ENCODE measurements at regions not wholly inside any gene's neighbourhood (a gene's known extent, or its start where the extent isn't known, plus 50 kb on each side); places are given as distances from the start of the nearest gene placed in this dataset.

- Histone ChIP-seq H4K20me1 (replicated peaks in 1 of 2; ENCODE audit: control insufficient read depth in 1 of 2, insufficient read depth in 2 of 2, low read length in 2 of 2) (no peaks in the 10 kb centered on the region), H4K8ac (ENCODE audit: extremely low read depth, insufficient read depth, low read length) (no peak overlapping the region), H4K91ac (replicated peaks; ENCODE audit: insufficient read length, low read length) (no peak overlapping the region), H2BK15ac (ENCODE audit: low read length) (no peak overlapping the region), H3K79me1 (ENCODE audit: low read depth, low read length) (no peaks in the 10 kb centered on the region), H3K27me3 (replicated peaks in 1 of 4; ENCODE audit: control insufficient read depth in 3 of 4, extremely low read depth in 1 of 4, insufficient read depth in 3 of 4, low read length in 3 of 4) (no peaks in the 10 kb centered on the region), H3K4me1 (replicated peaks in 1 of 4; ENCODE audit: control insufficient read depth in 3 of 4, insufficient read depth in 4 of 4, low read length in 3 of 4) (no peaks in the 10 kb centered on the region; a peak in 1 of 7 replicates), H4K5ac (ENCODE audit: insufficient read length, low read depth, low read length) (no peak overlapping the region), H2BK12ac (ENCODE audit: low read depth, low read length) (no peak overlapping the region), H2BK20ac (ENCODE audit: low read length) (no peak overlapping the region), H2AFZ (ENCODE audit: low read length) (no peak overlapping the region), H3K56ac (replicated peaks; ENCODE audit: insufficient read length, low read depth, low read length) (no peak overlapping the region), H3K14ac (ENCODE audit: insufficient read length) (no peak overlapping the region), H3K4me3 (ENCODE audit: extremely low read depth in 1 of 4, insufficient read depth in 2 of 4, low read depth in 3 of 4, low read length in 4 of 4) (no peak overlapping the region; a peak in 1 of 8 replicates), H3K4ac (replicated peaks; ENCODE audit: insufficient read length, low read depth, low read length) (no peak overlapping the region), H3K23me2 (ENCODE audit: low read depth, low read length) (no peaks in the 10 kb centered on the region), H3K36me3 (ENCODE audit: control insufficient read depth in 2 of 4, insufficient read depth in 4 of 4, low read length in 3 of 4) (no peaks in the 10 kb centered on the region), H3K9ac (replicated peaks in 1 of 4; ENCODE audit: extremely low read depth in 1 of 4, low read depth in 3 of 4, low read length in 3 of 4) (no peak overlapping the region), H2BK120ac (replicated peaks; ENCODE audit: low read depth, low read length) (no peak overlapping the region), H3K4me2 (ENCODE audit: insufficient read depth in 1 of 2, low read depth in 2 of 2, low read length in 2 of 2) (no peak overlapping the region), H3K79me2 (ENCODE audit: control insufficient read depth in 1 of 2, insufficient read depth in 2 of 2, low read length in 2 of 2) (no peaks in the 10 kb centered on the region), H3K9me3 (ENCODE audit: insufficient read depth in 2 of 2, low read depth in 1 of 2, low read length in 1 of 2) (no peaks in the 10 kb centered on the region), H3K27ac (ENCODE audit: low read depth, low read length) (no peak overlapping the region), H3K18ac (ENCODE audit: extremely low read depth, low read length) (no peak overlapping the region), H2AK5ac (ENCODE audit: low read depth, low read length) (no peak overlapping the region), H3K23ac (ENCODE audit: insufficient read length) (no peak overlapping the region), H2BK5ac (ENCODE audit: low read depth, low read length) (no peak overlapping the region)
- FAIRE-seq (no peak), DNase-seq (ENCODE audit: low read depth in 1 of 2, low spot score in 2 of 2) (no peak)
- CTCF ChIA-PET (ENCODE audit: partially characterized antibody) = interaction anchor here (1.2 to 1.3 kb wide), 2 partner anchors 8 to 16 kb away, joined by 5 read pairs; no protein-coding TSS in a partner anchor
- TF ChIP-seq, protein P1, sequence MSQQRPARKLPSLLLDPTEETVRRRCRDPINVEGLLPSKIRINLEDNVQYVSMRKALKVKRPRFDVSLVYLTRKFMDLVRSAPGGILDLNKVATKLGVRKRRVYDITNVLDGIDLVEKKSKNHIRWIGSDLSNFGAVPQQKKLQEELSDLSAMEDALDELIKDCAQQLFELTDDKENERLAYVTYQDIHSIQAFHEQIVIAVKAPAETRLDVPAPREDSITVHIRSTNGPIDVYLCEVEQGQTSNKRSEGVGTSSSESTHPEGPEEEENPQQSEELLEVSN (IDR thresholded peaks at IDR 0.05) = no peak
- no peak for TF ChIP-seq TCF12 (IDR thresholded peaks at IDR 0.05; ENCODE audit: low read depth, low read length)
- POLR2A ChIA-PET (ENCODE audit: partially characterized antibody) = no interaction called here
Observed at GRCh38 chr7:42729053-42729765, 182.7 kb downstream of the C7orf25 start.

Measured in H1 (cell line).